IPS-NIHi7 (cell line): ENCODE measurements at regions not wholly inside any gene's neighbourhood (a gene's known extent, or its start where the extent isn't known, plus 50 kb on each side); places are given as distances from the start of the nearest gene placed in this dataset.
A peak's percentile ranks its signal among the peaks of the same experiment; 100 is the strongest.
"Not testable (repeated sequence)": the region's sequence is repeated elsewhere in the genome, so short reads cannot be mapped to it uniquely, and the experiment has no call there.

Experiments
- DNase-seq: peaks from one replicate; pipeline ENCODE4 v3.0.0; 2012; ENCODE audit warnings: mixed read lengths; ENCODE audit errors: extremely low spot score

DNA sequence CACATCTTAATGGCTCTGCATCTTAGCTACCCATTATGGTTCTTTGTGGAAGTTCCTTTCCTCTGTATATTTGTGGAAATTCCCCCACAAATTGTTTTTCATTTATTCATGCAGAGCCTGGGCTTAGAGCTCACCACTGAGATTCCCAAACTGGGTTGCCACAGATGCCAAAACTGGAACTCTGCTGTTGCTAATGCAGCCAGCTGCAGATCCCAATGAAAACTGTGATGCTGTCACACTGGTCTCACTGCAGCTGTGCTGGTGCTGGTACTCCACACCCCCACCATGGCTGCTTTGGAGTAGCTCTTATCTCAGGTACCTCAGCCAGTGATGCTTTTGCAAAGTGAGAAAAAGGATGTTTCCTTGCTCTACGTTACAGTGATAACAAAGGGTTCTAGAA, 87.7 kb downstream of the DCK start:
- DNase-seq = no peak

DNA sequence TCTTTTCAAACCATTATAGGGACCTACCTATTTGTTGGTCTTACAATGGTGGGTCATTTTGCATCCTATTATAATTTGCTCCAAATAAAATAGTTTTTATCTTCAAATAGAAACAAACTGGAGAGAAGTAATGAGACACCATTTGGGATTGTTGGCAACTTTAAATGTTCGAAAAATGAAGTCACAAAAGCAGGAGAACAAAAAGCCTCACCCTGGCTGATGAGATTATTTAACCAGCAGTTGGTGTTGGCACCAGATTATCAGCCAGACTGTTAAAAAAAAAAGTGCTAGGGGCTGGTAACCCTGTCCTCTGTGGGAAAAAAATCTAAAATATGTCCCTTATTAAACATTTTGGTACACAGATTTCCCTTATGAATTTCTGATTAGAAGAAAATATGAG, 100.3 kb downstream of the DCK start:
- DNase-seq = no peak

DNA sequence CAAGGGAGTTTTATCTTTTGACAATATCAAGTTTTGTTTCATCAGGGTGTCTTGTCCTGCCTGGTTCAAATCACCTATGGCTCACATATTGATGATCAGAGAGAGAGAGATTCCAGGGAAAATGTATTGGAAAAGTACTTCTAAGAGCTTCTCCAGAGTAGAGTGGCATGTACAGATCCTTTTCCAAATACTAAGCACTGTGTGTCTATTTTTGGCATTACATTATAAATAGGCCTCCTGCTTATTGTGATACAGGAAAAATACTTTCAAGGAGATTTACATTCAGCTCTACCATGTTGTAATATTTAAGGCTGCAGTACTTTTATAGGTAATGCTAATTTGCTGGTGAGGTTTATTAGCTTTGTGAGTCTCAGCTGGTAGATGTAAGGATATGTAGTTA, 100.8 kb downstream of the DCK start:
- no peak for DNase-seq

DNA sequence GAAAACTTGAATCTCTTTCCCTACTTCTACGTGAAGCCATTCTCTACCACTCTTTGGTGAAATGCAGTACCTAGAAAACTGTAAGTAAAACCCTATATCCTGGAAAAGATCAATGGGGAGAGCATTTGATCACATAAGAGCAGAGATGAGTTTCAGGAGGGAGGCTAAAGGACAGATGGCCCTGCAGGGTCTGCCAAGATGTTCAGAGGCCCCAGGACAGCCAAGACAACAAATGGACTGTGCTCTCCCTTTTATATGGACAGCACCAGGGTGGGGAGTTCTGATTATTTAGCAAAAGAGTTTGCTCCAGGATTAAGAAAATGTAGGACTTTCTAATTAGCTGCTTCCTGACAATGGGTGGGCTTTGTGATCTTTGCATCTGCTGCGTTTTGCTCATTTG, 101.7 kb downstream of the DCK start:
- DNase-seq = no peak

DNA sequence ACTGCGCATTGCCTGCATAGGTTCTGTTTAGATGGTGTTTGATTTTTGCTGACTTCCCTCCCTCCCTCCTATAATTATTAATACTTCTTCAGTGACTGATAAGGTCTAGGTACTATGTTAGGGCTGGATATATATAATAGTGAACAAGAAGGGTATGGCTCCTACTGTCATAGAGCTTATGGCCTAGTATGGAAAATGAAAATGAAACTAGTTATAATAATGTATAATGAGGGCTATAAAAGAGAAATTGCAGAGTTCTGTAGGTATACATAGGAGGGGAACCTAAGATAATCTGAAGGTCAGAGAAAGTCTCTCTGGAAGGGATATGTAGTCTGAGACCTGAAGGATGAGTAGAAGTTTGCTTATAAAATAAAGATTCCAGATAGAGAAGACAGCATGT, 102.1 kb downstream of the DCK start:
- DNase-seq = no peak

DNA sequence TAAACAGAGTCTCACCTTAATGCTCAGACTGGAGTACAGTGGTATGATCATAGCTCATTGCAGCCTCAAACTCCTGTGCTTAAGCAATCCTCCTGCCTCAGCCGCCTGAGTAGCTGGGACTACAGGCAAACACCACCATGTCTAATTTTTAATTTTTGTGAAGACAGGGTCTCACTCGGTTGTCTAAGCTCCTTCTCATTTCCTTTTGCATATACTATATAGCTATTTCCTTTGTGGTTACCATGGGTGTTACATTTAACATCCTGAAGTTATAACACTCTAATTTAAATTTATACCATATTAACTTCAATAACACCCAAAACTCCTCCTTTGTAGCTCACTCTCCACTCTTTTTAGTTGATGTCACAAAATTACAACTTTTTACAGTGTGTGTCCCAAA, 114.3 kb downstream of the DCK start:
- no peak for DNase-seq

DNA sequence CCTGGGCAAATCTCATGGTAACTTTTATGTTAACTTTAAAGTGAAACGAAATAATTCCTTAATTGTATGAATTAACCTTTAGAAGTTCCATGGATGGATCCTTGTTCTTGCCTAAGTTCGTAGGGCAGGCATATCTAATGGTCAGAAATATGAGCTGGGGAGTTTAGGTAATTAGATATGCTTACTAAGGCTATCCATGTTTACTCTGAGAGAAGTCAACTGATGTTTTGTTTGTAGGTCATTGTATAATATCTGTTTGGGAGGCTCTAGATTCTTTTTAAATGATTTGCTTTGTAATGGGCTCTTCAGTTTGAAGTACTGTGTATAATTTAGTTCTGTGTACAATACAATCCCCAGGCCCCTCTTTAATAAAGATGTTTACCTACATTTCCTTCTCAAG, 117.0 kb downstream of the DCK start:
- DNase-seq = no peak

DNA sequence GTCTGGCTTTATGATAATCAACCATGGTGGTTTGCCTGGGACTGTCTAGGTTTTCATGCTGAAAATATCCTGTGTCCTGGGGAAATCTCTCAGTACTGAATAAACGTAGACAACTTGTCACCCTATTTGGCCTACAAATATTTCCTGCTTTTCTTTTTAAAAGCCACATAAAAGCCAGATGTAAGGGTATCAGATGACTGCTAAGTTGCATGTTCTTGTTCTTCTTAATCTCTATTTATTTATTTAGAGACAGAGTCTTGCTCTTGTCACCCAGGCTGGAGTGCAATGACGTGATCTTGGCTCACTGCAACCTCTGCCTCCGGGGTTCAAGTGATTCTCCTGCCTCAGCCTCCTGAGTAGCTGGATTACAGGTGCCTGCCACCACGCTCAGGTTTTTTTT, 117.7 kb downstream of the DCK start:
- not testable (repeated sequence) for DNase-seq

DNA sequence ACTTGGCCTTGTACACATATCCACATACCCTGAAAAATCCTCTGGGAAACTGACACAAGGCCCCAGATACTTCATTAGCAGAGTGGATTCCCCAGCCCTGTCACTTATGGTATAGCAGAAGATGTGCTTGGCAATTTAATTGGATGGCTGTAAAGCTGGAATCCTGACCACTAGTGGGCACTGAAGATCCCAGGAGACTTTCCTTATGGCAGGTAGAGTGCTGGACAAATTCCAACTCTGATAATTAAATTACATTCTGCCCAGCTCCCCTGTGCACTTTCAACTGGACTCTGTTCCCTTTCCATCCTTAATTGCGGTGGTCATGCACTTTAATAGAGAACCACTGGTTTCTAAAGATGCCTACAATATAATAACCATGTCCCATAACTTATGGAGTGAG, 119.8 kb downstream of the DCK start:
- peak; percentile 33 for DNase-seq

DNA sequence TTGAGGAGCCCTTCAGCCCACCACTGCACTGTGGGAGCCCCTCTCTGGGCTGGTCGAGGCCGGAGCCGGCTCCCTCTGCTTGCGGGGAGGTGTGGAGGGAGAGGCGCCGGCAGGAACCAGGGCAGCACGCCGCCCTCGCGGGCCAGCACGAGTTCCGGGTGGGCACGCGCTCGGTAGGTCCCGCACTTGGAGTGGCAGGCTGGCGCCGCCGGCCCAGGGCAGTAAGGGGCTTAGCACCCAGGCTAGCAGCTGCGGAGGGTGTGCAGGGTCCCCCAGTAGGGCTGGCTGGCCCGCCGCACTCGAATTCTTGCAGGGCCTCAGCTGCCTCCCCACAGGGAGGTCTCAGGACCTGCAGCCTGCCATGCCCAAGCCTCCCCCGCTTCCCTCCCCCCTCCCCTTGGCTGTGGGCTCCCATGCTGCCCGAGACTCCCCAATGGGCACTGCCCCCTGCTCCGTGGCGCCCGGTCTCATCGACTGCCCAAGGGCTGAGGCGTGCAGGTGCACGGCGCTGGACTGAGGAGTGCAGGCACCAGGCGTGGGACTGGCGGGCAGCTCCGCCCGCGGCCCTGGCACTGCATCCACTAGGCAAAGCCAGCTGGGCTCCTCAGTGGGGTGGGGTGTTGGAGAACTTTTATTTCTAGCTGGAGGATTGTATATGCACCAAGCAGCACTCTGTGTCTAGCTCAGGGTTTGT, 127.5 kb downstream of the DCK start:
- no peak for DNase-seq

DNA sequence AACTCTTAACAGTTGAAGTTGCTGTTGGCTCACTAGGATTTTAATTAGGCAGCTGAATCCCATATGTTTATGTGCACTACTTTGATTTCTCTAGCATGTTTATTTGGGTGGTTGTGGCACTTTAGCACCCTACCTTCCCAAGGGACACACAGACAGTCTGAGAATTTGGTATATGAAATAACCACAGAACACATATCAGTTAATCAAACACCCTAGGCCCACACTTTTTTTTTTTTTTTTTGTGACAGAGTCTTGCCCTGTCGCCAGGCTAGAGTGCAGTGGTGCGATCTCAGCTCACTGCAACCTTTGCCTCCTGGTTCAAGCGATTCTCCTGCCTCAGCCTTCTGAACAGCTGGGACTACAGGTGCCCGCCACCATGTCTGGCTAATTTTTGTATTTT, 130.5 kb downstream of the DCK start:
- DNase-seq = no peak

DNA sequence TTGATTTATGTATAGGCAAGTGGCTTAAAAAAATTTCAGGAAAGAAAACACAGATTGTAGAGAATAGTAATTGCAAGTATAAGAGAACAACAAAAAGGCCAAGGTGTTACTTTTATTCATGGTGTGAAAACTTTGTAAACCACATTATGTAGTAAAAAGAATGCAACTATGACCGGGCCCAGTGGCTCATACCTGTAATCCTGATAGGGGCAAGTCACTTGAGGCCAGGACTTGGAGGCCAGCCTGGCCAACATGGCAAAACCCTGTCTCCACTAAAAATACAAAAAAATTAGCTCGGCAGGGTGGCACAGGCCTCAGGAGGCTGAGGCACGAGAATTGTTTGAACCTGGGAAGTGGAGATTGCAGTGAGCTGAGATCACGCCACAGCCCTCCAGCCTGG, 131.7 kb downstream of the DCK start:
- no peak for DNase-seq

DNA sequence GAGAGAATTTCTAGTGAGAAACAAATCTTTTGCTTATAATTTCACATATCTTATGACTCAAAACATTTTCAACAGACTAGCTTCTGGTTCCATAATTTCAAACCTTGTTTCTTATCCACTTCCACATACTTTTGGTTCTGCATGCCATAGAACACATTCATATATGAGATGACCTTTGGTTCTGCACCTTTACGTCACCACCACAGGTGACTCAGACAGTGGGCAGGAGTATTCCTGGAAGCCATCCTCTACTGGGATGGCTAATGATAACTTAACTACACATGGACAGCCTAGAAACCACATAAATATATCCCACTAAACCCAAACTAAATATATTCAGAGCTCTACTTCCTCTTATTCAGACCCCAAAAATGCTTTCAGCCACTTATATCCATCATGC, 133.3 kb downstream of the DCK start:
- no peak for DNase-seq

DNA sequence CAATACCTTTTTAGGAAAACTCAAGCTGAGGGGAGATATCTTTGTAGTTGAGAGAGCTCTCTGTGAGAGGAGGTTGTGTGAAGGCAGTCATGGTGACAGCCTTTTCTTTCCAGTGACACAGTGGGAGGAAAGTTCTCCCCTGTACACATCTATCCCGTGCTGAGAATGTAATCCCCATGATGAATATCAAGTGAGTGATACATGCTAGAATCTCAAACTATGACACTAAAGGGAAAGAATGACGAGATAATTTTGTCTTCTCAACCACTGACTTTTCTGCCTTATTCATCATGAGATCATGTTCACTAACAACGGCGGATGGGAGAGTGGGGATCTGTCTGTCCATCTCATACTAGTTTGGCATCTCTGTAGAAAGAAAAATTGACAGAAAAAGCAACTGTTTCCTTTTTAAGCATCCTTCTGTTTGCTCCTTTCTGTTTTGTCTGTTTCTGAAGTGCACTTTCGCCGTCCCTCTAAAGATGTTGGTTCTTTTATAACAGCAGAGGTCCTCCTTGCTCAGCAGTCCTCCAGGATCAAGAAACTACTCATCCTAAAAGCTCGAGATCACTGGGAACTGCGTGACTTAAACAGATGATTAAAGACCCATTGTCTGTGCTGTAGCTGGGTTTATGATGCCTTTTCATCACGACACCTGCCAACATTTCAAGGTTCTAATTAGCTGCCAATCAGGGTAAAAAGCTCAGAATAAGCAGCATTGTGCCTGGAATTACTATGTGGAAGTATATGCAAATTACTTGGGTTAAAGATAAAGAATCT, 137.6 kb downstream of the DCK start:
- DNase-seq = no peak

DNA sequence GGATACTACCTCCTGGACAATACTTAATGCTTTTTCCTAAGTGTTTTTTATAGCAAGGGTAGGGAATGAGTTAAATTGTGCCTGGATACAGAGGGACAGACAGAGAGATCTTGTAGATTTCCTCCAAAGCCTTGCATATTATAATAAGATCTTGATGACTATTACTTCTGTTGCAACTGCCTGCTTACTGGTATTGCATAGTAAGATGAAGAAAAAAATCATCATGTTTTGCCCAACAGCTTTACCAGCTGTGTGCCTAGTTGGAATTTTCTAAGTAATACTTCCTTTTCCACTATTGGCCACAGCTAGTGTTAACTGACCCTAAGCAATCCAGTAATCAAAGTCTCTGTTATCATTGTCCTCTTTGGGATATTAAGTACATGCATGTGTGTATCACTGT, 139.0 kb downstream of the DCK start:
- no peak for DNase-seq

DNA sequence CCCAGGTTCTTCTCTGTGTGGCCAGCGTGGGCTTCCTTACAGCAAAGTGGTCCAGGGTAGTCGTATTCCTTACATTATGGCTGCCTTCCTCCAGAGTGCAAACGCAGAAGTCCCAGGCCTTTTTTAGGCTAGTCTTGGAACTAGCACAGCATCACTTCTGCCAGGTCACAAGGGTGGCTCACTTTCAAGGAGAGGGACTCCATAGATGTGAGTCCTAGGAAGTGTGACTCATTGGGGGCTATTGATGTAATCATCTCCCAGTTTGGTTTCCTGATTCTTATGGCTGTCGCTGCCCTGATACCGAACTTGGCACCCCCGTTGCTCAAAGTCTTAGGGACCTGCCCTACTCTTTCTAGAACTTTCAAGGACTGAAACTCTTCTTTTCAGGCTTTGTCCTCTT, 140.0 kb downstream of the DCK start:
- DNase-seq = no peak

DNA sequence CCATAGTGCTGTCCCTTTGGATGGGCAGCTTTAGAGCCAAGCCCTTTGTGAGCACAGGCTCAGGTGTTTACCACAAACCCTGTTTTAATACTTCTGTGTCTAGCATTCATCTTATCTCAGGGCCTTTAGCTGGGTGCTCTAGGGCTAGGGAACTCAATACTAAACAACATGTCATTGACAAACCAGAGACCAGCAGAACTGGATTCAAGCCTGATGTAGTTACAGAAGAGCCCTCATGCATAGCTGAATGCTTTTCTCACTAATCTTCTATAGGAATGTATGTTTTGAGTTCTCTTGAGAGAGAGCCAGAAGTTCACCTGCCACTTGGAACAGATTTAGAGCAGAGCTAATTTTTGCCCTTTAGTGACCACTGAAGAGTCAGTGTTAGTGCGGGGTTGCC, 142.6 kb downstream of the DCK start:
- no peak for DNase-seq

DNA sequence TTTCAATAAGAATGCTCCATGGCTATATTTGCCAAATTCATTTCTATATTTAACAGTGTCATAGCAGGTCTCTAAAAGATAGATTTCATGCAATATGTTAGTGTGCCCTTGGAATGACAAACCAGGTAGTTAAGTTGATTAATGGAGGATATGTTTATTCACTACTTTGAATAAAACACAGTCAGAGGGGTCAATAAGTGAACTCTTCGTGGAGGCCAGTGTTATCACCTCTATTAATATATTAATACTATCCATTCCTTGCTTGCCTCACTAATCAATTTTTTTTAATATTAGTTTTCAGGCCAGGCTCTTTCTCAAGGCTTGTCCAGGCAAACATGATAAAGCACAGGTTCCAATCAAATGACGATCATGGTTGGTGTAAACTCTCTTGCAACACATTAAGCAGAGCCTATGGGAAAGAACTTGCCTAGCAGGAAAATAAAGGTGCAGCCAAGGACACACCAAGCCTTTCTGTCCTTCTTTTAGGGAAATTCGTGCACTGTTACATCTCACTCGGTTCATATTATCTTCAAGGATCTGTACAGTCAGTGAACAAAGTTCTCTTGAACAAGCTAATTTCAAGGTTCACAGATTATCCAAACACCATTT, 144.7 kb downstream of the DCK start:
- DNase-seq = no peak

DNA sequence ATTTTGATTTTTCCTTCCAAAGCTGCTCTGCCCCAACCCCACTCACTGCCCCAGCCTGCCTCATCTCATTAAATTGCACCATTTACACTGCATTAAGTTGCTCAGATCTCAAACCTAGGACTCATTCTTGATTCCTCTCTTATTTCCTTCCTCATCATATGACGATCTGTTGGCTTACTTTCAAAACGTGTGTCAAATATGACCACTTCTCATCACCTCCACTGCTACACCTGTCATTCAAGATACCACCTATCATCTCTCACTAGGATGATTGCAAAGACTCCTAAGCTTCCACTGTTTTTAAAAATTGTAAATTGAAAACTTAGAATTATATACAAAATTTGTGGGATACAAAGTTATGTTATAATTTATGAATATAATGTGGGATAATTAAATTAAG, 147.1 kb downstream of the DCK start:
- no peak for DNase-seq

DNA sequence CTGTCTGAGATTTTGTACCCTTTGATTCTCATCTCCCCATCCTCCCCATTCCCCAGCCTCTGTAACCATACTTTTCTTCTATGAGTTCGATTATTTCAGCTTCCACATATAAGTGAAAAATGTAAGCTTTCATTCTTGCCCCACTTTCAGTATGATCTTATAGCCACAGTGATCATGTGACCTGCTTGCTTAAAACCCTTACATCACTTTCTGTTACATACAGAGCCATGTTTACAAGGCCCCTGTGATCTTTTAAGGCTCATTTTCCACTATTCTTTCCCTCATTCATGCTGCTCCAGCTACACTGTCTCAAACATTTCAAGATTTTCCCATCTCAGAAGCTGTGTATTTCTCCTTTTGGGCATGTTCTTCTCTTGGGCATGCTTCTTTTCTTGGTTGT, 147.7 kb downstream of the DCK start:
- no peak for DNase-seq

DNA sequence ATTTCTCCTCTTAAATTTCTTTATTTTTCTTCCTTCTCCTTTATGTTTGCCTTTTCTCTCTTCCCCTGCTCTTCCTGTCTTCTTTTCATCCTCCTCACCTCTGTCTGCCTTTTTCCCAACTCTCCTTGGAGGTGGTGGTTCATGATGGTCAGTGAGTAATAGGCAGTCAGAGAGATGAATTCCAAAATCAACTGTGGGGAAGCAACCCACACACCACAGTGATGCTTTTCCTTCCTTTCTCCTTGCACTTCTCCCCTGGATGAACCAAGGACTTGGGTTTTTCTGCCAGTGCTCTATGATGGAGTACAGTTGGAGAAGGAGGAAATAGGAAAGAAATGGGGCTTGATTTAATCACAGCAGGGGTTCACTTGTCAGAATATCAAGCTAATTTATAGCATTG, 153.8 kb downstream of the DCK start:
- DNase-seq = no peak

DNA sequence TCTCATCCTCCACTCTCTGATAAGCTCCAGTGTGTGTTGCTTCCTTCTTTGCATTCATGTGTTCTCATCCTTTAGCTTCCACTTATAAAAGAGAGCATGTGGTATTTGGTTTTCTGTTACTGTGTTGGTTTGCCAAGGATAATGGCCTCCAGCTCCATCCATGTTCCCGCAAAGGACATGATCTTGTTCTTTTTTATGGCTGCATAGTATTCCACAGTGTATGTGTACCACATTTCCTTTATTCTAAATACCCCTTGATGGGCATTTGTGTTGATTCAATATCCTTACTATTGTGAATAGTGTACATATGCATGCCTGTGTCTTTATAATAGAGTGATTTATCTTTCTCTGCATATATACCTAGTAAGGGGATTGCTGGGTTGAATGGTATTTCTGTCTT, 155.1 kb downstream of the DCK start:
- DNase-seq = no peak

DNA sequence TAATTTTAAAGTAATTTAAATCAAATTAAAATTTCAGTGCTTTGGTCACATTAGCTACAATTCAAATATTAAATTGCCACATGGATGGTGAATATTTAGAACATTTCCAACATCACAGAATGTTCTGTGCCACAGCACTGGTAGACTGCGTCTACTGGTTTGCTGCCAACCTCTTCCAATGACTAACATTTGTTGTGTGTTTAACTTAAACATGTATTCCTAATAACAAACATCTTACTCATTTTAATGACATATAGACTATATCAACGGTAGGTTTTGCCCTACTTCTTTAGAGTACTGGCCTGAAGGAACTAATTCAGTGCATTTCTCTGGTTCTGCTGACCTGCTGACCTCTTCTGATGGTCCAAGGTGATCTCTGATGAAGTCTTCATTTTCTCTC, 157.6 kb downstream of the DCK start:
- DNase-seq = no peak
